DOHH2 (cell line): ENCODE measurements at regions not wholly inside any gene's neighbourhood (a gene's known extent, or its start where the extent isn't known, plus 50 kb on each side); places are given as distances from the start of the nearest gene placed in this dataset.
"Not testable (repeated sequence)": the region's sequence is repeated elsewhere in the genome, so short reads cannot be mapped to it uniquely, and the experiment has no call there.

Experiments used
- H3F3A ChIP-seq: fragments of 200-600 bp; sonication (generic), shearing (Covaris generic); 2 replicates; pipeline ENCODE4 v1.6.0; 2016; ENCODE audit warnings: antibody characterized with exemption, mild to moderate bottlenecking; ENCODE audit not compliant: control insufficient read depth, insufficient read depth
- H3K27ac ChIP-seq: fragments of 200-600 bp; sonication (generic); 2 replicates; pipeline ENCODE4 v1.5.1; 2014; ENCODE audit warnings: low read depth, mild to moderate bottlenecking, low read length, moderate library complexity
- H3K27me3 ChIP-seq: fragments of 200-600 bp; sonication (generic); 2 replicates; pipeline ENCODE4 v1.6.1; 2014; ENCODE audit warnings: mild to moderate bottlenecking, low read length, mixed read lengths; ENCODE audit not compliant: control insufficient read depth
- H3K36me3 ChIP-seq: fragments of 200-600 bp; sonication (generic); 2 replicates; pipeline ENCODE4 v1.6.1; 2014; ENCODE audit warnings: mild to moderate bottlenecking, low read length, moderate library complexity, mixed read lengths; ENCODE audit not compliant: control insufficient read depth
- H3K4me1 ChIP-seq: fragments of 200-600 bp; sonication (generic); 2 replicates; pipeline ENCODE4 v1.6.1; 2014; ENCODE audit warnings: mild to moderate bottlenecking, low read length, mixed read lengths; ENCODE audit not compliant: control insufficient read depth
- H3K4me2 ChIP-seq: fragments of 200-600 bp; sonication (generic); 2 replicates; pipeline ENCODE4 v1.6.0; 2014; ENCODE audit warnings: mild to moderate bottlenecking, low read length, moderate library complexity
- H3K4me3 ChIP-seq: fragments of 200-600 bp; sonication (generic); 2 replicates; pipeline ENCODE4 v1.5.1; 2014; ENCODE audit warnings: mild to moderate bottlenecking, low read length, mixed read lengths
- H3K79me2 ChIP-seq: fragments of 200-600 bp; sonication (generic); 2 replicates; pipeline ENCODE4 v1.6.1; 2014; ENCODE audit warnings: mild to moderate bottlenecking, low read length, mixed read lengths; ENCODE audit not compliant: control insufficient read depth
- H3K9me2 ChIP-seq: fragments of 200-600 bp; sonication (generic); replicated peaks from 2 replicates; pipeline ENCODE4 v1.6.1; 2014; ENCODE audit warnings: mild to moderate bottlenecking, low read length, mixed read lengths; ENCODE audit not compliant: control insufficient read depth
- H3K9me3 ChIP-seq: fragments of 200-600 bp; sonication (generic); 2 replicates; pipeline ENCODE4 v1.6.1; 2014; ENCODE audit warnings: antibody characterized with exemption, low read length, mixed read lengths; ENCODE audit not compliant: control insufficient read depth, insufficient read depth
- H4K20me1 ChIP-seq: fragments of 200-600 bp; sonication (generic); 2 replicates; pipeline ENCODE4 v1.6.0; 2014; ENCODE audit warnings: low read depth, mild to moderate bottlenecking, antibody characterized with exemption, low read length, moderate library complexity; ENCODE audit not compliant: control insufficient read depth, insufficient read depth
- EZH2phosphoT487 ChIP-seq: fragments of 200-600 bp; sonication (generic); IDR thresholded peaks from 2 replicates; pipeline ENCODE4 v1.6.1; 2017; ENCODE audit warnings: borderline replicate concordance, mild to moderate bottlenecking, antibody characterized with exemption, low read length, moderate library complexity, mixed read lengths
- TF ChIP-seq, protein P1 (sequence below): fragments of 200-600 bp; sonication (generic); IDR thresholded peaks from one replicate; pipeline ENCODE4 v1.5.1; 2014; ENCODE audit warnings: antibody characterized with exemption, mild to moderate bottlenecking, low read depth, low read length; ENCODE audit not compliant: poor library complexity, severe bottlenecking

DNA sequence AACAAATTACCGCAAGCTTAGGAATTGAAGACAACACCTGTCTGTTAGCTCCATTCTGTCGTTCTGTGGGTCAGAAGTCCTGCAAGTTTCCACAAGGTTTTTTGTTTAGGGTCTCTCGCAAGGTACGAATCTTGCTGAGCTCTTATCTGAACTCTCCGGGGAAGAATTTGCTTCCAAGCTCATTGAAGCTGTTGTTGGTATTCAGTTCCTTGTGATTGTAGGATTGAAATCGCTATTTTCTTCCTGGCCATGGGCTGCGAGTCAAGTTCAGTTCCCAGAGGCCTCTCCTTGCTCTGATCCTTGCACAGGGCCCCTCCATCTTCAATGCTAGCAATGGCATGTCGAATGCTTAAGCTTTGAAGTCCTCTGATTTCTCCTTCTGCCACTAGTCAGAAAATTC, 53.5 kb upstream of the CNTLN start:
- Histone ChIP-seq H3K79me2 (no peaks in the 10 kb centered on the region), H3K4me1 (no peaks in the 10 kb centered on the region), H3K9me3 (no peaks in the 10 kb centered on the region), H3K36me3 (no peaks in the 10 kb centered on the region), H3F3A (no peaks in the 10 kb centered on the region), H3K9me2 (no peaks in the 10 kb centered on the region), H3K4me2 (no peak overlapping the region), H3K4me3 (no peak overlapping the region), H4K20me1 (no peaks in the 10 kb centered on the region), H3K27ac (no peak overlapping the region), H3K27me3 (no peaks in the 10 kb centered on the region)
- no peak for TF ChIP-seq EZH2phosphoT487
- TF ChIP-seq, protein P1, sequence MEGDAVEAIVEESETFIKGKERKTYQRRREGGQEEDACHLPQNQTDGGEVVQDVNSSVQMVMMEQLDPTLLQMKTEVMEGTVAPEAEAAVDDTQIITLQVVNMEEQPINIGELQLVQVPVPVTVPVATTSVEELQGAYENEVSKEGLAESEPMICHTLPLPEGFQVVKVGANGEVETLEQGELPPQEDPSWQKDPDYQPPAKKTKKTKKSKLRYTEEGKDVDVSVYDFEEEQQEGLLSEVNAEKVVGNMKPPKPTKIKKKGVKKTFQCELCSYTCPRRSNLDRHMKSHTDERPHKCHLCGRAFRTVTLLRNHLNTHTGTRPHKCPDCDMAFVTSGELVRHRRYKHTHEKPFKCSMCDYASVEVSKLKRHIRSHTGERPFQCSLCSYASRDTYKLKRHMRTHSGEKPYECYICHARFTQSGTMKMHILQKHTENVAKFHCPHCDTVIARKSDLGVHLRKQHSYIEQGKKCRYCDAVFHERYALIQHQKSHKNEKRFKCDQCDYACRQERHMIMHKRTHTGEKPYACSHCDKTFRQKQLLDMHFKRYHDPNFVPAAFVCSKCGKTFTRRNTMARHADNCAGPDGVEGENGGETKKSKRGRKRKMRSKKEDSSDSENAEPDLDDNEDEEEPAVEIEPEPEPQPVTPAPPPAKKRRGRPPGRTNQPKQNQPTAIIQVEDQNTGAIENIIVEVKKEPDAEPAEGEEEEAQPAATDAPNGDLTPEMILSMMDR = no peak

DNA sequence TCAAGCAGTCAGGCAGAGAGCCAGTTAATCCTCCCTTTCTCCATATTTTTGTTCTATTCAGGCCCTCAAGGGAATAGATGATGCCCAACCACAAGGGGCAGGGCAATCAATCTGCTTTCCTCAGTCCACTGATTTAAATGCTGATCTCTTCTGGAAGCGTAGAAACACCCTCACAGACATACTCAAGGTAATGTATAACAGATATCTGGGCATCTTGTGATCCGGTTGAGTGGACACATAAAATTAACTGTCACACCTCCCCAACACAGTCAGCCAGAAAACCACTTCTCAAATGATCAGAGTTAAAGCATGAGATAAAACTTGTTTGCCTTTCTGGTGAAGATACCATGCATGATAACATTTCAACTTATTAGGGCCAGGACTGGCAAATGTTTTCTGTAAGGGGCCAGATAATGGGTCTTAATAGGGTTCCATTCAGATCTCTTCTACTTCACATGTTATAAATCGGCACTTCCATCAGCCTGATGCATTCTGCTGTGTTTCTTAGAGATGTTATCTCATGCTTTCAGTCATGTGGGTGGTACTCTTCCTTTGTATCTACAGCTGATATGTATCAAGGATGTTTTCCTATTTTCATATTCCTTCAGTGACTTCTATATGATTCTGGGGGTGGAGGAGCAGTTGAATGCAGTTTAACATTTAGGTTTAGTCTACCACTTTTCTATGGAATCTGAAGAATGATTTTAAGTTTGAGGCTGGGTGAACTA, 58.9 kb upstream of the CNTLN start:
- TF ChIP-seq, protein P1 = no peak
- TF ChIP-seq EZH2phosphoT487 = no peak
- H3K4me2 ChIP-seq = no peak overlapping the region
- no peaks in the 10 kb centered on the region for H3K4me1 ChIP-seq
- no peak overlapping the region for H3K27ac ChIP-seq
- H3K79me2 ChIP-seq = no peaks in the 10 kb centered on the region
- H3F3A ChIP-seq = no peaks in the 10 kb centered on the region
- H3K9me3 ChIP-seq = no peaks in the 10 kb centered on the region
- no peak overlapping the region for H3K4me3 ChIP-seq
- H4K20me1 ChIP-seq = no peaks in the 10 kb centered on the region
- H3K27me3 ChIP-seq = no peaks in the 10 kb centered on the region
- H3K9me2 ChIP-seq = no peaks in the 10 kb centered on the region
- H3K36me3 ChIP-seq = no peaks in the 10 kb centered on the region

DNA sequence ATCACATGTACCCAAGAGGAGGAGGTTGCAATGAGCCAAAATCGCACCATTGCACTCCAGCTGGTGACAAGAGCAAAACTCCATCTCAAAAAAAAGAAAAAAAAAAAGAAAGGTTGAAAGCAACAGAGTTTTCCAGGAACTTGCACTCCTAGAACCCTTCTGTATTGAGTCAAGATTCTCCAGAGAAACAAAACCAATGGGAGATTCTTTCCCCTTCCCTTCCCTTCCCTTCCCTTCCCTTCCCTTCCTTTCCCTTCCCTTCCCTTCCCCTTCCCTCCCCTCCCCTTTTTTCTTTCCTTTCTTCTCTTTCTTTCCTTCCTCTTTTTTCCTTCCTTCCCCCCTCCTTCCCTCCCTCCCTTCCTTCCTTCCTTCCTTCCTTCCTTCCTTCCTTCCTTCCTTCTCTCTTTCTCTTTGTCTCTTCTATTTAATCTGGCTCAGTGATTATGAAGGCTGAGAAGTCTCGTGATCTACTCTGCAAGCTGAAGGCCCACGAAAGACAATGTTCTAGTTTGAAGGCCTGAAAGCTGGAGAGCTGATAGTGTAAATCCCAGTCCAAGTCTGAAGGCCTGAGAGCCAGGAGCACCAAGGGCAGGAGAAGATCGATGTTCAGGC, 59.6 kb upstream of the CNTLN start:
- Histone ChIP-seq H3K79me2 (no peaks in the 10 kb centered on the region), H3K9me3 (no peaks in the 10 kb centered on the region), H3K4me3 (no peak overlapping the region), H3K4me1 (no peaks in the 10 kb centered on the region), H3K9me2 (no peaks in the 10 kb centered on the region), H3K27me3 (no peaks in the 10 kb centered on the region), H3K36me3 (no peaks in the 10 kb centered on the region), H4K20me1 (no peaks in the 10 kb centered on the region), H3F3A (no peaks in the 10 kb centered on the region), H3K4me2 (no peak overlapping the region), H3K27ac (no peak overlapping the region)
- no peak for TF ChIP-seq EZH2phosphoT487
- TF ChIP-seq, protein P1 = no peak

DNA sequence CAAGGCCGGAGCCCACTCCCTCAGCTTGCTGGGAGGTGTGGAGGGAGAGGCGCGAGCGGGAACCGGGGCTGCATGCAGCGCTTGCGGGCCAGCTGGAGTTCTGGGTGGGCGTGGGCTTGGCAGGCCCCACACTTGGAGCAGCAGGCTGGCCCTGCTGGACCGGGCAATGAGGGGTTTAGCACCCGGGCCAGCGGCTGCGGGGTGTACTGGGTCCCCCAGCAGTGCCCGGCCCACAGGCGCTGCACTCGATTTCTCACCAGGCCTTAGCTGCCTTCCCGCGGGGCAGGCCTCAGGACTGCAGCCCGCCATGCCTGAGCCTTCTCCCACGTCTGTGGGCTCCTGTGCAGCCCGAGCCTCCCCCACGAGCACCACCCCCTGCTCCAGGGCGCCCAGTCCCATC, 62.3 kb upstream of the CNTLN start:
- not testable (repeated sequence) for H3K9me2 ChIP-seq, H3K4me3 ChIP-seq, H3K4me2 ChIP-seq, H3K4me1 ChIP-seq, H4K20me1 ChIP-seq, H3K27me3 ChIP-seq, H3K9me3 ChIP-seq, H3F3A ChIP-seq, H3K36me3 ChIP-seq, H3K27ac ChIP-seq, H3K79me2 ChIP-seq
